RWPE1 (cell line): ENCODE measurements at regions not wholly inside any gene's neighbourhood (a gene's known extent, or its start where the extent isn't known, plus 50 kb on each side); places are given as distances from the start of the nearest gene placed in this dataset.

Experiments used
- CTCF ChIA-PET: fragments of 350-600 bp; sonication (Branson Sonifier 250); formaldehyde crosslinking; extraction: SDS; loops from one replicate; lab custom pipeline; 2021; lab: Yijun Ruan, JAX
- POLR2A ChIA-PET: fragments of 400-600 bp; formaldehyde crosslinking; extraction: SDS; loops from one replicate; lab custom pipeline; 2020; ENCODE audit warnings: antibody characterized with exemption; ENCODE audit not compliant: low non-redundant PET; lab: Yijun Ruan, JAX
- DNase-seq: peaks from one replicate; pipeline ENCODE4 v3.0.0; 2012; ENCODE audit warnings: low spot score
- H3K27ac ChIP-seq: fragments of 450-650 bp; 2 replicates; pipeline ENCODE4 v1.5.1; 2017
- CTCF ChIP-seq: fragments of 450-650 bp; conservative IDR thresholded peaks from 2 replicates; pipeline ENCODE4 v1.5.1; 2017; ENCODE audit warnings: low read depth, mild to moderate bottlenecking

DNA sequence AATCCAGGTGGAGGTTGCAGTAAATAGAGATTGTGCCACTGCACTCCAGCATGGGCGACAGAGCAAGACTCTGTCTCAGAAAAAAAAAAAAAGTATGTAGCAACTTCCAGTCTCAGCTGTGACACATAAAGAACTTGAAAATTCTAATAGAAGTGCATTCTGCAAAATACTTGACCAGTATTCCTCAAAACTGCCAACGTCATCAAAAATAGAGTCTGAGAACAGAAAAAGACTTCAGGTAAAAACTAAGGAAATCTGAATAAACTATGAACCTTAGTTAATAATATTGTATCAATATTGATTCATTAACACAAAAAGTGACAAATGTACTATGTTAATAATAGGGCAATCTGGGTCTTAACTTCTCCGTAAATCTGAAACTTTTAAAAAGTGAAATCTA is 76.7 kb upstream of the WDR75 start:
- H3K27ac ChIP-seq: no peak overlapping the region
- CTCF ChIA-PET: no interaction called here
- POLR2A ChIA-PET: no interaction called here
- no peak for DNase-seq
- no peak for TF ChIP-seq CTCF

- DNase-seq: no peak
- POLR2A ChIA-PET: no interaction called here
- no peak overlapping the region for H3K27ac ChIP-seq
- TF ChIP-seq CTCF: no peak
- CTCF ChIA-PET: no interaction called here
Observed at GRCh38 chr2:189366349-189366748, 74.9 kb upstream of the WDR75 start.

DNA sequence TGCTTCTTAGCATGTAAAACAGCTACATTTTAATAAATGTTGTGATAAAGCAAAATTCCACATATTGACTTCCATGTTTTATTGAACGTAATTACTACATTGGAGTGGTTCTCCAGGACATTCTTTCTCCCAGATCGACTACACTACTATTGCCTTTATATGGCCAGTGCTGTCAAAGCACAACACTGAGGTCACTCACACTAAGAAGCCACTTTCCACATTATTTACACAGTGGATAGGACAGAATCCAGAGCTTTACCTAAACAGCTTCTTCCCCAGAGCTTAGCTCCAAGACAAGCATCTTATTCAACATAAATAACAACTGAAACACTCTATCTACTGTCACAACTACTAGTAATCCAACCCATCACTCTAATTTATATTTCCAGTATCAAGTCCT is 73.9 kb upstream of the WDR75 start:
- no peak for TF ChIP-seq CTCF
- ChIA-PET POLR2A (no interaction called here), CTCF (no interaction called here)
- H3K27ac ChIP-seq: no peak overlapping the region
- no peak for DNase-seq

DNA sequence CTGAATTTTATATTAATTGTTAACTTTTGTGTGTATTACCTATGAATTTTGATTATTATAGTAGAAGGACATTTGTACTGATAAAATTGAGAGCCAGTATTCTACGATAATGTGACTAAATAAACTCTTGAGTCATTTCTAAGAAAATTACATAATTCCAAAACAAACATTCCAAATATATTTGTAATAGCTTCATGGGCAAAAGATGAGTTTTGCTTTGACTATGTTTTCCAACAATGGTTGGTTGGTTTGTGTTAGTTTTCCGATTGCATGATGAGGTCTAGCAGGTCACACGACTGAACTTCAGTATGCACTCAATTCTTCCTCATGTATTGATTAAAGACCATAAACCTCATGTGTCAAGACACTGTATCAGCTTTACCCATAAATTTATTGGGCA is 71.7 kb upstream of the WDR75 start:
- TF ChIP-seq CTCF: no peak
- CTCF ChIA-PET: no interaction called here
- no peak overlapping the region for H3K27ac ChIP-seq
- POLR2A ChIA-PET: no interaction called here
- DNase-seq: peak; percentile 47

- CTCF ChIA-PET: no interaction called here
- TF ChIP-seq CTCF: no peak
- DNase-seq: no peak
- POLR2A ChIA-PET: no interaction called here
- H3K27ac ChIP-seq: no peak overlapping the region
Observed at GRCh38 chr2:189370719-189371118, 70.6 kb upstream of the WDR75 start.

- ChIA-PET POLR2A (no interaction called here), CTCF (no interaction called here)
- no peak for DNase-seq
- no peak for TF ChIP-seq CTCF
- H3K27ac ChIP-seq: no peak overlapping the region
Observed at GRCh38 chr2:189372688-189373257, 68.5 kb upstream of the WDR75 start.
